SK-N-DZ (cell line): ENCODE measurements at regions not wholly inside any gene's neighbourhood (a gene's known extent, or its start where the extent isn't known, plus 50 kb on each side); places are given as distances from the start of the nearest gene placed in this dataset.

Experiments used
- DNase-seq: peaks from one replicate; pipeline ENCODE4 v3.0.0-alpha.2; 2015; ENCODE audit warnings: low spot score

GRCh38 chr1:229953736-229954326, 113.2 kb upstream of the GALNT2 start:
- no peak for DNase-seq

GRCh38 chr1:229964281-229964680, 102.8 kb upstream of the GALNT2 start:
- no peak for DNase-seq

- DNase-seq, result no peak
These were observed 96.3 kb upstream of the GALNT2 start for GRCh38 chr1:229970714-229971113.

- no peak for DNase-seq
These were observed 95.9 kb upstream of the GALNT2 start for GRCh38 chr1:229971141-229971540.

- no peak for DNase-seq
These were observed 94.3 kb upstream of the GALNT2 start for GRCh38 chr1:229972600-229973296.

- DNase-seq, result no peak
These were observed 93.8 kb upstream of the GALNT2 start for GRCh38 chr1:229973297-229973612.

- DNase-seq, result no peak
These were observed 92.0 kb upstream of the GALNT2 start for GRCh38 chr1:229975047-229975446.

GRCh38 chr1:229980009-229980408, 87.0 kb upstream of the GALNT2 start:
- DNase-seq, result no peak

GRCh38 chr1:229981736-229982135, 85.3 kb upstream of the GALNT2 start:
- DNase-seq, result no peak

GRCh38 chr1:229984310-229984991, 82.6 kb upstream of the GALNT2 start:
- DNase-seq, result no peak

GRCh38 chr1:229984992-229985612, 81.9 kb upstream of the GALNT2 start:
- no peak for DNase-seq

GRCh38 chr1:229985613-229986010, 81.4 kb upstream of the GALNT2 start:
- no peak for DNase-seq

- no peak for DNase-seq
These were observed 80.2 kb upstream of the GALNT2 start for GRCh38 chr1:229986737-229987337.

GRCh38 chr1:229987953-229988352, 79.1 kb upstream of the GALNT2 start:
- DNase-seq, result no peak

- DNase-seq, result no peak
These were observed 78.5 kb upstream of the GALNT2 start for GRCh38 chr1:229988534-229988933.

GRCh38 chr1:229989591-229990248, 77.3 kb upstream of the GALNT2 start:
- DNase-seq, result no peak

- DNase-seq, result no peak
These were observed 76.7 kb upstream of the GALNT2 start for GRCh38 chr1:229990326-229990725.

- no peak for DNase-seq
These were observed 75.9 kb upstream of the GALNT2 start for GRCh38 chr1:229991104-229991513.

GRCh38 chr1:229991724-229992333, 75.2 kb upstream of the GALNT2 start:
- DNase-seq, result no peak

GRCh38 chr1:229993060-229993459, 74.0 kb upstream of the GALNT2 start:
- no peak for DNase-seq

GRCh38 chr1:229993894-229994293, 73.1 kb upstream of the GALNT2 start:
- no peak for DNase-seq
